GM23338 (cell line): ENCODE measurements at regions not wholly inside any gene's neighbourhood (a gene's known extent, or its start where the extent isn't known, plus 50 kb on each side); places are given as distances from the start of the nearest gene placed in this dataset.

Experiments
- ATAC-seq: fragments of 200-7000 bp; cut with Tn5 transposase; 3 replicates; pipeline ENCODE4 v1.9.1; 2020
- DNase-seq: peaks from one replicate; pipeline ENCODE4 v3.0.0-alpha.2; 2015; ENCODE audit warnings: low spot score
- H2AFZ ChIP-seq: fragments of 200-600 bp; sonication (generic); 2 replicates; pipeline ENCODE4 v1.8.0; 2016; ENCODE audit warnings: antibody characterized with exemption, mild to moderate bottlenecking, moderate library complexity
- H3F3A ChIP-seq: fragments of 200-600 bp; sonication (generic); replicated peaks from 2 replicates; pipeline ENCODE4 v1.8.0; 2017; ENCODE audit warnings: antibody characterized with exemption, mixed run types, low read depth
- H3K27ac ChIP-seq: fragments of 200-600 bp; sonication (generic); 2 replicates; pipeline ENCODE4 v1.6.1; 2016; ENCODE audit warnings: low read depth
- H3K27me3 ChIP-seq: fragments of 200-600 bp; sonication (generic); 2 replicates; pipeline ENCODE4 v1.8.0; 2016; ENCODE audit warnings: mild to moderate bottlenecking, mixed run types, moderate library complexity; ENCODE audit not compliant: insufficient read depth
- H3K36me3 ChIP-seq: fragments of 200-600 bp; sonication (generic); 2 replicates; pipeline ENCODE4 v1.8.0; 2016; ENCODE audit warnings: mild to moderate bottlenecking; ENCODE audit not compliant: insufficient read depth
- H3K4me1 ChIP-seq: fragments of 200-600 bp; sonication (generic); 2 replicates; pipeline ENCODE4 v1.8.0; 2016; ENCODE audit warnings: mild to moderate bottlenecking, moderate library complexity; ENCODE audit not compliant: insufficient read depth
- H3K4me2 ChIP-seq: fragments of 200-600 bp; sonication (generic); 2 replicates; pipeline ENCODE4 v1.7.1; 2017; ENCODE audit warnings: mixed run types
- H3K4me3 ChIP-seq: fragments of 200-600 bp; sonication (generic); 2 replicates; pipeline ENCODE4 v1.6.1; 2016; ENCODE audit warnings: mixed run types
- H3K79me2 ChIP-seq: fragments of 200-600 bp; sonication (generic); replicated peaks from 2 replicates; pipeline ENCODE4 v1.8.0; 2017; ENCODE audit warnings: mild to moderate bottlenecking; ENCODE audit not compliant: insufficient read depth
- H3K9me2 ChIP-seq: fragments of 200-600 bp; sonication (generic); 2 replicates; pipeline ENCODE4 v1.8.0; 2017; ENCODE audit not compliant: insufficient read depth
- H4K20me1 ChIP-seq: fragments of 200-600 bp; sonication (generic); replicated peaks from 2 replicates; pipeline ENCODE4 v1.8.0; 2017; ENCODE audit warnings: mild to moderate bottlenecking; ENCODE audit not compliant: insufficient read depth
- H3K27ac Mint-ChIP-seq: 2 replicates; pipeline ENCODE4 v1.8.0; 2020; ENCODE audit warnings: inconsistent platforms, mild to moderate bottlenecking, moderate library complexity, mixed read lengths
- H3K27me3 Mint-ChIP-seq: 3 replicates; pipeline ENCODE4 v1.8.0; 2022; ENCODE audit warnings: low read depth, mild to moderate bottlenecking, moderate library complexity, mixed read lengths, inconsistent platforms; ENCODE audit not compliant: insufficient read depth, poor library complexity
- H3K36me3 Mint-ChIP-seq: 3 replicates; pipeline ENCODE4 v1.8.0; 2021; ENCODE audit warnings: low read depth, mild to moderate bottlenecking, inconsistent platforms, moderate library complexity, mixed read lengths
- H3K4me1 Mint-ChIP-seq: 3 replicates; pipeline ENCODE4 v1.8.0; 2020; ENCODE audit warnings: mild to moderate bottlenecking, inconsistent platforms, mixed read lengths
- H3K4me3 Mint-ChIP-seq: 3 replicates; pipeline ENCODE4 v1.8.0; 2021; ENCODE audit warnings: moderate library complexity, mild to moderate bottlenecking, inconsistent platforms, mixed read lengths
- H3K9me3 Mint-ChIP-seq: 3 replicates; pipeline ENCODE4 v1.8.0; 2020; ENCODE audit warnings: moderate library complexity, mild to moderate bottlenecking, inconsistent platforms, mixed read lengths
- JUNB ChIP-seq: IDR thresholded peaks from one replicate; pipeline ENCODE4 v1.6.1; 2016; ENCODE audit warnings: antibody characterized with exemption; ENCODE audit not compliant: unreplicated experiment
- NANOG ChIP-seq: IDR thresholded peaks from 2 replicates; pipeline ENCODE4 v1.6.1; 2016; ENCODE audit warnings: antibody characterized with exemption, borderline replicate concordance
- POLR2AphosphoS5 ChIP-seq: IDR thresholded peaks from 2 replicates; pipeline ENCODE4 v1.6.1; 2016; ENCODE audit warnings: antibody characterized with exemption, low read depth
- TF ChIP-seq, protein P1 (sequence below): IDR thresholded peaks from one replicate; pipeline ENCODE4 v1.6.1; 2018; ENCODE audit warnings: antibody characterized with exemption; ENCODE audit not compliant: unreplicated experiment
- TF ChIP-seq, protein P2 (sequence below): IDR thresholded peaks from 2 replicates; pipeline ENCODE4 v1.6.1; 2016; ENCODE audit warnings: antibody characterized with exemption

DNA sequence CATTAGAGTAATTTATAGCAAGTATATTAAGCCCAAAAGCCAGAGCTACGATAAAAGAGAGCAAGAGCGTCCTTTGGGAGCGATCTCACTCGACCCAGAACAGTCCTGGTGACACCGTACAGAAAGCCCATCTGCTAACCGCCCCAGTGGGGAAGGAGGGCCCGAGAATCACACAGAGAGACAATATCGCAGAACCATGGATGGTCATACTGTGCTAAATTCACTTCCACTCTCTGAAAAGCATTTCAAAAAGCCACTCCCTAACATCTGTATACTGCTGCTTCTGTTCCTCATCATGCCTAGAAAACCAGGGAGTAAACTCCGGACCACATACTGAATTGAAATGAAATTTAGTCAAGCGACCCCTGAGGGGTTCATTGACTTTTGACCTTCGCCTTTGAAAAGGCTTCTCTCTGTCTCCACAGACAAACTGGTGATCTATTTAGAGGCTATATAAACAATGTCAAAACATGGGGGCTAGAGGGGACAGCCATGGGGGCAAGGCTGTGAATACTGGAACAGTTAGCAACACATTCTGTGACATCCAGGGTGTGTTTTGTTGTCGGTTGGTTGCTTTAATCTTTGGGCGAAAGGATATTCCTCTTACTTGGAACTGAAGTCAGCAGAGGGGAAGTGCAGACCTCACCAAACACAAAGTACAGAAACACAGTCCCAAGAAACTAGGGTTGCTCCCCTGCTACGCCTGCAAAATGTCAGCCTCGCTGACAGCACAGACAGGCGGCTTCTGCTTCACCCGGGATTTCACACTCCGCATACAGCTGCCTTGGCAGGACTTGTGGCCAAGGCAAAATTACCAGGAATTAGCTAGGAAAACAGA, 129.0 kb upstream of the RASGEF1B start (continued):
- TF ChIP-seq, protein P1, sequence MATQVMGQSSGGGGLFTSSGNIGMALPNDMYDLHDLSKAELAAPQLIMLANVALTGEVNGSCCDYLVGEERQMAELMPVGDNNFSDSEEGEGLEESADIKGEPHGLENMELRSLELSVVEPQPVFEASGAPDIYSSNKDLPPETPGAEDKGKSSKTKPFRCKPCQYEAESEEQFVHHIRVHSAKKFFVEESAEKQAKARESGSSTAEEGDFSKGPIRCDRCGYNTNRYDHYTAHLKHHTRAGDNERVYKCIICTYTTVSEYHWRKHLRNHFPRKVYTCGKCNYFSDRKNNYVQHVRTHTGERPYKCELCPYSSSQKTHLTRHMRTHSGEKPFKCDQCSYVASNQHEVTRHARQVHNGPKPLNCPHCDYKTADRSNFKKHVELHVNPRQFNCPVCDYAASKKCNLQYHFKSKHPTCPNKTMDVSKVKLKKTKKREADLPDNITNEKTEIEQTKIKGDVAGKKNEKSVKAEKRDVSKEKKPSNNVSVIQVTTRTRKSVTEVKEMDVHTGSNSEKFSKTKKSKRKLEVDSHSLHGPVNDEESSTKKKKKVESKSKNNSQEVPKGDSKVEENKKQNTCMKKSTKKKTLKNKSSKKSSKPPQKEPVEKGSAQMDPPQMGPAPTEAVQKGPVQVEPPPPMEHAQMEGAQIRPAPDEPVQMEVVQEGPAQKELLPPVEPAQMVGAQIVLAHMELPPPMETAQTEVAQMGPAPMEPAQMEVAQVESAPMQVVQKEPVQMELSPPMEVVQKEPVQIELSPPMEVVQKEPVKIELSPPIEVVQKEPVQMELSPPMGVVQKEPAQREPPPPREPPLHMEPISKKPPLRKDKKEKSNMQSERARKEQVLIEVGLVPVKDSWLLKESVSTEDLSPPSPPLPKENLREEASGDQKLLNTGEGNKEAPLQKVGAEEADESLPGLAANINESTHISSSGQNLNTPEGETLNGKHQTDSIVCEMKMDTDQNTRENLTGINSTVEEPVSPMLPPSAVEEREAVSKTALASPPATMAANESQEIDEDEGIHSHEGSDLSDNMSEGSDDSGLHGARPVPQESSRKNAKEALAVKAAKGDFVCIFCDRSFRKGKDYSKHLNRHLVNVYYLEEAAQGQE: no peak
- TF ChIP-seq POLR2AphosphoS5 (no peak), JUNB (no peak)
- TF ChIP-seq, protein P2, sequence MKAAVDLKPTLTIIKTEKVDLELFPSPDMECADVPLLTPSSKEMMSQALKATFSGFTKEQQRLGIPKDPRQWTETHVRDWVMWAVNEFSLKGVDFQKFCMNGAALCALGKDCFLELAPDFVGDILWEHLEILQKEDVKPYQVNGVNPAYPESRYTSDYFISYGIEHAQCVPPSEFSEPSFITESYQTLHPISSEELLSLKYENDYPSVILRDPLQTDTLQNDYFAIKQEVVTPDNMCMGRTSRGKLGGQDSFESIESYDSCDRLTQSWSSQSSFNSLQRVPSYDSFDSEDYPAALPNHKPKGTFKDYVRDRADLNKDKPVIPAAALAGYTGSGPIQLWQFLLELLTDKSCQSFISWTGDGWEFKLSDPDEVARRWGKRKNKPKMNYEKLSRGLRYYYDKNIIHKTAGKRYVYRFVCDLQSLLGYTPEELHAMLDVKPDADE: no peak

DNA sequence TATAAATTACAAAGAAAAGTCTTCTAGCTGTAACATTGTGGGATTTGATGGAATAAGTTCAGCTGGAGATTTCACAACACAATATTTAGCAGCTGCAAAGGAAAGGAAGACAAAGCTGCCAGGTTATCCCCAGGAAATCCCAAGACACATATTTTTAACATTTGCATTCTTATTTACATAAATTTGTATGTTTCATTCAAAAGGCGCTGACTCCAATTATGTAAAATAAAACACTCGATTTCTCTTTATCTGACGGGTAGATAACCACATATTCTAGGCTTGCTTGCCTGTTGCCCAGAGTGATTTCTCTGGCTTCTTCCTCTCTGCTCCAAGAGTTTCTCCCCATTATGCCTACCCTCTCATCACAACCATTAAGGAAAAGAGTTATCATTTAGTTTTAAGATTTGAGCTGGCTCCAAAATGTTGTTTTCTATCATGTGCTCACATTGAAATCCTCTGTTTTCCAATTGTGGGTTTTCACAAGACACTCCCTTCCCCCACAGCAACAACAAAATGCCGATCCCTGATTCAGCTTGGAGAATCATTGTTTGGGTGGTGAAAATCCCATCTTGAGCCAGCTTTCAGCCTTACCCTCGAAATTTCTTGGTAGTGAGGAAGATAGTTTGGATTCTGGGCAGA, 128.2 kb upstream of the RASGEF1B start:
- Mint-ChIP-seq H3K27ac (no peak overlapping the region), H3K9me3 (no peaks in the 10 kb centered on the region), H3K4me3 (no peak overlapping the region), H3K27me3 (no peaks in the 10 kb centered on the region), H3K4me1 (peaks cover 22% of the 10 kb centered on the region), H3K36me3 (no peaks in the 10 kb centered on the region)
- DNase-seq (no peak), ATAC-seq (no peak)
- no peaks in the 10 kb centered on the region for H4K20me1 ChIP-seq
- H3K4me2 ChIP-seq: 0 out of 2 replicates have a peak overlapping the region, but pooled peaks have one; percentile 25
- TF ChIP-seq POLR2AphosphoS5: no peak
- no peaks in the 10 kb centered on the region for H3K36me3 ChIP-seq
- H3K9me2 ChIP-seq: no peaks in the 10 kb centered on the region
- no peaks in the 10 kb centered on the region for H3F3A ChIP-seq
- H3K27me3 ChIP-seq: no peaks in the 10 kb centered on the region
- H3K27ac ChIP-seq: no peak overlapping the region
- H3K4me3 ChIP-seq: no peak overlapping the region
- H2AFZ ChIP-seq: peak overlapping the region; percentile 29; the same call in 1 of the 2 replicates
- no peaks in the 10 kb centered on the region for H3K79me2 ChIP-seq
- H3K4me1 ChIP-seq: peaks cover 23% of the 10 kb centered on the region

DNA sequence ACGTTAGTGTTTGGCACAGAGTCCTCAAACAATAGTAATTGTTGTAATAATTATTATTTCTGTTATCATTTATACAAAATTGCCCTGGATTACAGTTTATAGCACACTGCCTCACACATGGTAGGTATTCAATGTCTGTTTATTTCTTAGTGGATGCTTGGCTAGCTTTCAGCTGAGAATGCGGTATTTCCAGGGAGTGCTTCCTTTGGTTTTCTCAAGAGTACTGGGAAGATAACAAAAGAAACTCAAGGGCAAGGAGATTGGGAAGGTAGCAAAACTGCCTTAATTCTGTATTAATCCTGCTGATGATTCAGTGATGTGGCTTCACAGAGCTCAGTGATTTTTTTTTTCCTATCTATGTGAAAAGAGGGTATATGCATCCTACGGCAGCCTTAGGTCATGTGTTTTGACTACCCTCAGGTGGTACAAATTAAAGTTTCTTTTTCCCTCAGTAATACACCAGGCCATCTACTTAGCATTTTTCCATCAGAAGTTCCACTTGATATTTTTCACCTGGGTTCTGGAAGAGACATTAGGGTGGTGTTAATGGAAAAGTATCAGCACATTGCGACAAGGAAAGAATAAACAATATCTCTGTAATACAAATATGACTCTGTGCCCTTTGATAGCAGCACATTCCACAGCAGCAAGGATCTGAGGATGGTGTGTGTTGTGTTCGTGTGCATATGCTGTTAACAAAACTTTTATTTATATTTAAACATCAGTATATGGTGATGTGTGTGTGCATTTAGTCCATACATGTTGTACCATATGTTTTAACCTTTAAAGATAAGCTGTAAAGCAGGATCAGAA, 124.3 kb upstream of the RASGEF1B start:
- H3K27me3 Mint-ChIP-seq: peaks cover 3% of the 10 kb centered on the region
- H3K4me3 Mint-ChIP-seq: no peak overlapping the region
- Histone ChIP-seq H4K20me1 (no peaks in the 10 kb centered on the region), H3K36me3 (no peaks in the 10 kb centered on the region), H3K27me3 (no peaks in the 10 kb centered on the region), H3K4me3 (no peak overlapping the region), H2AFZ (no peak overlapping the region), H3K4me1 (peaks cover 21% of the 10 kb centered on the region), H3F3A (no peaks in the 10 kb centered on the region), H3K27ac (no peak overlapping the region), H3K79me2 (no peaks in the 10 kb centered on the region), H3K4me2 (no peak overlapping the region), H3K9me2 (no peaks in the 10 kb centered on the region)
- DNase-seq: no peak
- ATAC-seq: no peak
- H3K36me3 Mint-ChIP-seq: no peaks in the 10 kb centered on the region
- peaks cover 20% of the 10 kb centered on the region for H3K4me1 Mint-ChIP-seq
- H3K9me3 Mint-ChIP-seq: no peaks in the 10 kb centered on the region
- H3K27ac Mint-ChIP-seq: no peak overlapping the region
- no peak for TF ChIP-seq NANOG
